NT2/D1 (cell line): ENCODE measurements at regions not wholly inside any gene's neighbourhood (a gene's known extent, or its start where the extent isn't known, plus 50 kb on each side); places are given as distances from the start of the nearest gene placed in this dataset.

Experiments
- DNase-seq: peaks from one replicate; pipeline ENCODE4 v3.0.0-alpha.2; 2011; ENCODE audit warnings: low read depth, low spot score
- H3K27me3 ChIP-seq: 2 replicates; pipeline ENCODE4 v1.6.0; 2011; ENCODE audit warnings: mild to moderate bottlenecking; ENCODE audit not compliant: insufficient read length, insufficient read depth
- H3K36me3 ChIP-seq: 2 replicates; pipeline ENCODE4 v1.6.1; 2011; ENCODE audit warnings: mild to moderate bottlenecking, low read length, mixed read lengths; ENCODE audit not compliant: insufficient read depth, insufficient read length
- H3K4me1 ChIP-seq: 2 replicates; pipeline ENCODE4 v1.5.1; 2011; ENCODE audit not compliant: insufficient read depth, insufficient read length
- H3K4me3 ChIP-seq: 2 replicates; pipeline ENCODE4 v1.5.1; 2011; ENCODE audit warnings: low read depth; ENCODE audit not compliant: insufficient read length
- H3K9ac ChIP-seq: 2 replicates; pipeline ENCODE4 v1.6.0; 2011; ENCODE audit warnings: low read depth; ENCODE audit not compliant: insufficient read length
- H3K9me3 ChIP-seq: 2 replicates; pipeline ENCODE4 v1.5.1; 2011; ENCODE audit warnings: mild to moderate bottlenecking, low read length; ENCODE audit not compliant: insufficient read depth
- SUZ12 ChIP-seq: IDR thresholded peaks from 2 replicates; pipeline ENCODE4 v1.6.1; 2011; ENCODE audit not compliant: insufficient read length, insufficient read depth; ENCODE audit errors: extremely low read depth
- YY1 ChIP-seq: IDR thresholded peaks from 2 replicates; pipeline ENCODE4 v1.6.1; 2011; ENCODE audit not compliant: insufficient read length, insufficient read depth
- ZNF274 ChIP-seq: IDR thresholded peaks from 2 replicates; pipeline ENCODE4 v1.6.1; 2011; ENCODE audit warnings: mild to moderate bottlenecking, low read depth, low read length

GRCh38 chr13:112231451-112232083 lies 144.6 kb upstream of the SPACA7 start:
- H3K9me3 ChIP-seq: no peaks in the 10 kb centered on the region
- no peak for DNase-seq
- no peaks in the 10 kb centered on the region for H3K4me1 ChIP-seq
- no peaks in the 10 kb centered on the region for H3K36me3 ChIP-seq
- TF ChIP-seq YY1 (no peak), ZNF274 (no peak), SUZ12 (no peak)
- no peak overlapping the region for H3K9ac ChIP-seq
- H3K4me3 ChIP-seq: no peak overlapping the region
- H3K27me3 ChIP-seq: no peaks in the 10 kb centered on the region

GRCh38 chr13:112233256-112233655 lies 142.9 kb upstream of the SPACA7 start:
- H3K4me1 ChIP-seq: no peaks in the 10 kb centered on the region
- peaks cover 8% of the 10 kb centered on the region; the same call in 1 of the 2 replicates for H3K9me3 ChIP-seq
- H3K9ac ChIP-seq: no peak overlapping the region
- no peak overlapping the region for H3K4me3 ChIP-seq
- DNase-seq: no peak
- TF ChIP-seq YY1: no peak
- TF ChIP-seq SUZ12: no peak
- TF ChIP-seq ZNF274: no peak
- H3K36me3 ChIP-seq: no peaks in the 10 kb centered on the region
- H3K27me3 ChIP-seq: no peaks in the 10 kb centered on the region

GRCh38 chr13:112233716-112234115 lies 142.4 kb upstream of the SPACA7 start:
- Histone ChIP-seq H3K9ac (no peak overlapping the region), H3K4me1 (no peaks in the 10 kb centered on the region), H3K36me3 (no peaks in the 10 kb centered on the region), H3K4me3 (no peak overlapping the region), H3K27me3 (no peaks in the 10 kb centered on the region), H3K9me3 (peaks cover 12% of the 10 kb centered on the region; the same call in 1 of the 2 replicates)
- no peak for DNase-seq
- TF ChIP-seq YY1 (no peak), SUZ12 (no peak), ZNF274 (no peak)

- TF ChIP-seq ZNF274: no peak
- no peak for TF ChIP-seq YY1
- TF ChIP-seq SUZ12: no peak
- Histone ChIP-seq H3K9ac (no peak overlapping the region), H3K4me1 (no peaks in the 10 kb centered on the region), H3K27me3 (no peaks in the 10 kb centered on the region), H3K9me3 (peaks cover 12% of the 10 kb centered on the region; the same call in 1 of the 2 replicates), H3K4me3 (no peak overlapping the region), H3K36me3 (no peaks in the 10 kb centered on the region)
- no peak for DNase-seq
Measured at GRCh38 chr13:112234131-112234875, 141.9 kb upstream of the SPACA7 start.

- no peaks in the 10 kb centered on the region for H3K27me3 ChIP-seq
- no peak overlapping the region for H3K9ac ChIP-seq
- DNase-seq: no peak
- no peaks in the 10 kb centered on the region for H3K36me3 ChIP-seq
- no peak overlapping the region for H3K4me3 ChIP-seq
- no peaks in the 10 kb centered on the region for H3K4me1 ChIP-seq
- no peak for TF ChIP-seq YY1
- no peak for TF ChIP-seq SUZ12
- no peak for TF ChIP-seq ZNF274
- H3K9me3 ChIP-seq: peaks cover 12% of the 10 kb centered on the region; the same call in 1 of the 2 replicates
Measured at GRCh38 chr13:112236016-112236415, 140.1 kb upstream of the SPACA7 start.

- Histone ChIP-seq H3K27me3 (no peaks in the 10 kb centered on the region), H3K9me3 (peaks cover 12% of the 10 kb centered on the region; the same call in 1 of the 2 replicates), H3K4me3 (no peak overlapping the region), H3K36me3 (no peaks in the 10 kb centered on the region), H3K4me1 (no peaks in the 10 kb centered on the region), H3K9ac (no peak overlapping the region)
- no peak for TF ChIP-seq YY1
- TF ChIP-seq ZNF274: no peak
- no peak for TF ChIP-seq SUZ12
- no peak for DNase-seq
Measured at GRCh38 chr13:112236539-112237197, 139.5 kb upstream of the SPACA7 start.

- H3K4me1 ChIP-seq: no peaks in the 10 kb centered on the region
- no peaks in the 10 kb centered on the region for H3K27me3 ChIP-seq
- no peak overlapping the region for H3K4me3 ChIP-seq
- no peak for DNase-seq
- H3K36me3 ChIP-seq: no peaks in the 10 kb centered on the region
- peaks cover 12% of the 10 kb centered on the region; the same call in 1 of the 2 replicates for H3K9me3 ChIP-seq
- no peak for TF ChIP-seq YY1
- no peak for TF ChIP-seq ZNF274
- no peak overlapping the region for H3K9ac ChIP-seq
Measured at GRCh38 chr13:112238436-112238995, 137.6 kb upstream of the SPACA7 start.
